ENCODE measurements at regions not wholly inside any gene's neighbourhood (a gene's known extent, or its start where the extent isn't known, plus 50 kb on each side); places are given as distances from the start of the nearest gene placed in this dataset.

- intact Hi-C loops (cut with DNase I; ENCODE audit: low total_unique reads): no loop called here
- Histone ChIP-seq H3K27ac (no peak overlapping the region), H3K36me3 (no peaks in the 10 kb centered on the region), H3K27me3 (no peaks in the 10 kb centered on the region), H3K4me1 (no peaks in the 10 kb centered on the region), H3K9me3 (no peaks in the 10 kb centered on the region), H3K4me3 (no peak overlapping the region)
- TF ChIP-seq CTCF (IDR thresholded peaks at IDR 0.05): no peak
- no peak for TF ChIP-seq POLR2A (IDR thresholded peaks at IDR 0.05)
- no peak for DNase-seq
These were observed 212.9 kb upstream of the HMGA2 start for GRCh38 chr12:65611396-65611795.

- Histone ChIP-seq H3K9me3 (no peaks in the 10 kb centered on the region), H3K27ac (no peak overlapping the region), H3K36me3 (no peaks in the 10 kb centered on the region), H3K4me3 (no peak overlapping the region), H3K4me1 (no peaks in the 10 kb centered on the region), H3K27me3 (no peaks in the 10 kb centered on the region)
- intact Hi-C loops (cut with DNase I; ENCODE audit: low total_unique reads): no loop called here
- TF ChIP-seq POLR2A (IDR thresholded peaks at IDR 0.05) (no peak), CTCF (IDR thresholded peaks at IDR 0.05) (no peak)
- DNase-seq: no peak
These were observed 211.8 kb upstream of the HMGA2 start for GRCh38 chr12:65612440-65612839.

GRCh38 chr12:65613692-65614091 lies 210.6 kb upstream of the HMGA2 start:
- Histone ChIP-seq H3K9me3 (no peaks in the 10 kb centered on the region), H3K36me3 (no peaks in the 10 kb centered on the region), H3K27me3 (no peaks in the 10 kb centered on the region), H3K4me1 (no peaks in the 10 kb centered on the region), H3K4me3 (no peak overlapping the region), H3K27ac (no peak overlapping the region)
- TF ChIP-seq CTCF (IDR thresholded peaks at IDR 0.05) (no peak), POLR2A (IDR thresholded peaks at IDR 0.05) (no peak)
- intact Hi-C loops (cut with DNase I; ENCODE audit: low total_unique reads): no loop called here
- no peak for DNase-seq

- H3K4me3 ChIP-seq: no peak overlapping the region
- H3K4me1 ChIP-seq: no peaks in the 10 kb centered on the region
- intact Hi-C loops (cut with DNase I; ENCODE audit: low total_unique reads): no loop called here
- H3K27me3 ChIP-seq: no peaks in the 10 kb centered on the region
- no peak for DNase-seq
- H3K36me3 ChIP-seq: no peaks in the 10 kb centered on the region
- H3K9me3 ChIP-seq: no peaks in the 10 kb centered on the region
- no peak for TF ChIP-seq POLR2A (IDR thresholded peaks at IDR 0.05)
- TF ChIP-seq CTCF (IDR thresholded peaks at IDR 0.05): no peak
- no peak overlapping the region for H3K27ac ChIP-seq
These were observed 209.9 kb upstream of the HMGA2 start for GRCh38 chr12:65614259-65614889.

GRCh38 chr12:65615118-65615517 lies 209.2 kb upstream of the HMGA2 start:
- intact Hi-C loops (cut with DNase I; ENCODE audit: low total_unique reads): no loop called here
- TF ChIP-seq CTCF (IDR thresholded peaks at IDR 0.05): no peak
- no peak for TF ChIP-seq POLR2A (IDR thresholded peaks at IDR 0.05)
- no peaks in the 10 kb centered on the region for H3K36me3 ChIP-seq

More at GRCh38 chr12:65615118-65615517, 209.2 kb upstream of the HMGA2 start:
- Histone ChIP-seq H3K9me3 (no peaks in the 10 kb centered on the region), H3K27ac (no peak overlapping the region), H3K4me1 (no peaks in the 10 kb centered on the region), H3K4me3 (no peak overlapping the region), H3K27me3 (no peaks in the 10 kb centered on the region)
- no peak for DNase-seq

Data from uterus (tissue), 3 donors.